H9 (cell line): ENCODE measurements at regions not wholly inside any gene's neighbourhood (a gene's known extent, or its start where the extent isn't known, plus 50 kb on each side); places are given as distances from the start of the nearest gene placed in this dataset.

Experiments
- DNase-seq: peaks from one replicate; pipeline ENCODE4 v3.0.0-alpha.2; 2017
- H2AFZ ChIP-seq: one replicate; pipeline ENCODE4 v1.6.1; 2013; ENCODE audit warnings: mild to moderate bottlenecking, low read length, control low read depth, moderate library complexity
- H2AK5ac ChIP-seq: 2 replicates; pipeline ENCODE4 v1.6.1; 2013; ENCODE audit warnings: low read length, control low read depth, mixed read lengths; ENCODE audit not compliant: insufficient read length
- H2BK120ac ChIP-seq: one replicate; pipeline ENCODE4 v1.6.1; 2013; ENCODE audit warnings: low read depth, mild to moderate bottlenecking, low read length, control low read depth, inconsistent platforms; ENCODE audit not compliant: poor library complexity, severe bottlenecking
- H2BK12ac ChIP-seq: 2 replicates; pipeline ENCODE4 v1.6.1; 2013; ENCODE audit warnings: low read length, control low read depth, mixed read lengths, low read depth; ENCODE audit not compliant: insufficient read length
- H2BK15ac ChIP-seq: 2 replicates; pipeline ENCODE4 v1.6.1; 2013; ENCODE audit warnings: low read depth, low read length, control low read depth
- H2BK20ac ChIP-seq: one replicate; pipeline ENCODE4 v1.6.1; 2013; ENCODE audit warnings: low read depth, mild to moderate bottlenecking, low read length, control low read depth, inconsistent platforms; ENCODE audit not compliant: poor library complexity, severe bottlenecking
- H2BK5ac ChIP-seq: 2 replicates; pipeline ENCODE4 v1.6.1; 2013; ENCODE audit warnings: low read length, control low read depth, mixed read lengths; ENCODE audit not compliant: insufficient read length
- H3K14ac ChIP-seq: 2 replicates; pipeline ENCODE4 v1.6.1; 2013; ENCODE audit warnings: low read length, control low read depth; ENCODE audit not compliant: insufficient read depth
- H3K18ac ChIP-seq: 2 replicates; pipeline ENCODE4 v1.6.1; 2013; ENCODE audit warnings: low read depth, mild to moderate bottlenecking, mixed read lengths, low read length, control low read depth; ENCODE audit not compliant: insufficient read length
- H3K23ac ChIP-seq: 2 replicates; pipeline ENCODE4 v1.6.1; 2013; ENCODE audit warnings: low read length, control low read depth, mixed read lengths, low read depth; ENCODE audit not compliant: insufficient read length
- H3K23me2 ChIP-seq: 2 replicates; pipeline ENCODE4 v1.6.1; 2013; ENCODE audit warnings: low read depth, mild to moderate bottlenecking, mixed read lengths, low read length, control low read depth; ENCODE audit not compliant: insufficient read length, poor library complexity, severe bottlenecking
- H3K27ac ChIP-seq: 2 replicates; pipeline ENCODE4 v1.5.1; 2013; ENCODE audit warnings: low read length, control low read depth, mixed read lengths, low read depth; ENCODE audit not compliant: insufficient read length
- H3K27me3 ChIP-seq: 2 replicates; pipeline ENCODE4 v1.6.1; 2013; ENCODE audit warnings: low read length, control low read depth, inconsistent platforms; ENCODE audit not compliant: insufficient read depth
- H3K4ac ChIP-seq: 2 replicates; pipeline ENCODE4 v1.6.1; 2013; ENCODE audit warnings: low read depth, mild to moderate bottlenecking, control low read depth, inconsistent platforms, low read length, moderate library complexity
- H3K4me1 ChIP-seq: 2 replicates; pipeline ENCODE4 v1.6.1; 2013; ENCODE audit warnings: low read length, control low read depth, inconsistent platforms; ENCODE audit not compliant: insufficient read depth
- H3K4me2 ChIP-seq: 2 replicates; pipeline ENCODE4 v1.6.1; 2013; ENCODE audit warnings: low read length, control low read depth, mixed read lengths; ENCODE audit not compliant: insufficient read length, insufficient read depth
- H3K56ac ChIP-seq: 2 replicates; pipeline ENCODE4 v1.6.1; 2013; ENCODE audit warnings: low read depth, mild to moderate bottlenecking, mixed read lengths, low read length, control low read depth; ENCODE audit not compliant: insufficient read length
- H3K79me1 ChIP-seq: 2 replicates; pipeline ENCODE4 v1.6.1; 2013; ENCODE audit warnings: low read depth, mild to moderate bottlenecking, moderate library complexity, low read length, control low read depth, inconsistent platforms; ENCODE audit not compliant: insufficient read depth, poor library complexity, severe bottlenecking
- H3K79me2 ChIP-seq: 2 replicates; pipeline ENCODE4 v1.6.1; 2013; ENCODE audit warnings: low read length, control low read depth, inconsistent platforms; ENCODE audit not compliant: insufficient read depth
- H3K9ac ChIP-seq: 2 replicates; pipeline ENCODE4 v1.6.1; 2013; ENCODE audit warnings: low read length, control low read depth, mixed read lengths; ENCODE audit not compliant: insufficient read length; ENCODE audit errors: extremely low read depth
- H3K9me3 ChIP-seq: one replicate; pipeline ENCODE4 v1.6.1; 2013; ENCODE audit warnings: low read depth, low read length, inconsistent platforms; ENCODE audit not compliant: control insufficient read depth
- H3T11ph ChIP-seq: one replicate; pipeline ENCODE4 v1.6.1; 2013; ENCODE audit warnings: mild to moderate bottlenecking, low read length, control low read depth, inconsistent platforms
- H4K20me1 ChIP-seq: one replicate; pipeline ENCODE4 v1.6.1; 2013; ENCODE audit not compliant: control insufficient read depth, insufficient read length, insufficient read depth
- H4K5ac ChIP-seq: 2 replicates; pipeline ENCODE4 v1.6.1; 2013; ENCODE audit warnings: low read depth, mild to moderate bottlenecking, mixed read lengths, low read length, control low read depth; ENCODE audit not compliant: insufficient read length
- H4K8ac ChIP-seq: replicated peaks from 2 replicates; pipeline ENCODE4 v1.6.1; 2013; ENCODE audit warnings: low read length, control low read depth, mixed read lengths, low read depth; ENCODE audit not compliant: insufficient read length
- H4K91ac ChIP-seq: 2 replicates; pipeline ENCODE4 v1.6.1; 2013; ENCODE audit warnings: low read depth, mild to moderate bottlenecking, moderate library complexity, mixed read lengths, low read length, control low read depth; ENCODE audit not compliant: insufficient read length
- H3K27ac Mint-ChIP-seq, 3 experiments: 2 replicates in 2 of 3; 3 replicates in 1 of 3; pipeline ENCODE4 v1.8.0; 2020 to 2021; ENCODE audit warnings: mixed read lengths in 3 of 3, mild to moderate bottlenecking in 1 of 3, moderate library complexity in 1 of 3
- H3K27me3 Mint-ChIP-seq: 2 replicates; pipeline ENCODE4 v1.8.0; 2021; ENCODE audit warnings: low read depth, mild to moderate bottlenecking, moderate library complexity, mixed read lengths
- H3K36me3 Mint-ChIP-seq, 3 experiments: 2 replicates in 2 of 3; 3 replicates in 1 of 3; pipeline ENCODE4 v1.8.0; 2020 to 2021; ENCODE audit warnings: low read depth in 3 of 3, mixed read lengths in 3 of 3; ENCODE audit not compliant: insufficient read depth in 1 of 3
- H3K4me1 Mint-ChIP-seq, 2 experiments: 2 replicates each; pipeline ENCODE4 v1.8.0; 2020; ENCODE audit warnings: mixed read lengths in 2 of 2
- H3K4me3 Mint-ChIP-seq, 2 experiments: 2 replicates in 1 of 2; 3 replicates in 1 of 2; pipeline ENCODE4 v1.8.0; 2020 to 2021; ENCODE audit warnings: mild to moderate bottlenecking in 2 of 2, mixed read lengths in 2 of 2, moderate library complexity in 1 of 2
- H3K9me3 Mint-ChIP-seq, 2 experiments: 2 replicates in 1 of 2; 3 replicates in 1 of 2; pipeline ENCODE4 v1.8.0; 2020; ENCODE audit warnings: mild to moderate bottlenecking in 2 of 2, mixed read lengths in 2 of 2, moderate library complexity in 1 of 2
- CTCF ChIP-seq: fragments of 200-600 bp; sonication (generic); conservative IDR thresholded peaks from 3 replicates; pipeline ENCODE4 v1.8.0; 2021; ENCODE audit warnings: antibody characterized with exemption, mild to moderate bottlenecking
- WGBS: extraction: QIAGEN DNeasy Blood & Tissue Kit; methylation state at CpG from one replicate; pipeline ENCODE4 v1.1.7; 2013; ENCODE audit warnings: missing lambda C conversion rate, low lambda C conversion rate, mixed read lengths; ENCODE audit not compliant: insufficient read length; ENCODE audit errors: extremely low coverage; 5-methylcytosine and 5-hydroxymethylcytosine counted together

- Histone ChIP-seq H3K79me1 (no peaks in the 10 kb centered on the region), H3K23ac (no peak overlapping the region), H2AK5ac (no peak overlapping the region), H4K91ac (no peak overlapping the region), H4K5ac (no peak overlapping the region), H2BK20ac (no peak overlapping the region), H2BK15ac (no peak overlapping the region), H3K27ac (no peak overlapping the region), H4K8ac (no peak overlapping the region), H3K4me1 (no peaks in the 10 kb centered on the region), H3K56ac (no peak overlapping the region), H3K27me3 (no peaks in the 10 kb centered on the region), H4K20me1 (no peaks in the 10 kb centered on the region), H2BK5ac (no peak overlapping the region), H3K18ac (no peak overlapping the region), H3K9ac (no peak overlapping the region), H2AFZ (no peak overlapping the region), H3K23me2 (no peaks in the 10 kb centered on the region), H2BK120ac (no peak overlapping the region), H3K14ac (no peak overlapping the region), H3K4ac (no peak overlapping the region), H3K79me2 (no peaks in the 10 kb centered on the region), H2BK12ac (no peak overlapping the region), H3K9me3 (no peaks in the 10 kb centered on the region), H3T11ph (no peak overlapping the region), H3K4me2 (no peak overlapping the region)
- Mint-ChIP-seq H3K4me1 (no peaks in the 10 kb centered on the region), H3K4me3 (no peak overlapping the region), H3K36me3 (peaks cover 1 to 13% (median 6%) of the 10 kb centered on the region in 3 experiments; a peak in 4 of 7 replicates), H3K27ac (no peak overlapping the region), H3K9me3 (peaks cover 12 to 19% of the 10 kb centered on the region in 2 experiments), H3K27me3 (no peaks in the 10 kb centered on the region)
- DNase-seq: no peak
- WGBS: no CpG with 5 or more reads among the region's 1 CpG
- TF ChIP-seq CTCF: no peak
Measured at GRCh38 chr18:77935342-77935741, 685.7 kb downstream of the GALR1 start.
